ENCODE measurements at regions not wholly inside any gene's neighbourhood (a gene's known extent, or its start where the extent isn't known, plus 50 kb on each side); places are given as distances from the start of the nearest gene placed in this dataset.

GRCh38 chr15:94125698-94126097, 105.7 kb upstream of the MCTP2 start:
- no peak for TF ChIP-seq CTCF (conservative IDR thresholded peaks at IDR 0.05; ENCODE audit: low read length)
- H3K4me3 ChIP-seq (ENCODE audit: low read length) = no peak overlapping the region
- DNase-seq (ENCODE audit: low read depth) = no peak

GRCh38 chr15:94125156-94125555, 106.2 kb upstream of the MCTP2 start:
- H3K4me3 ChIP-seq (ENCODE audit: low read length) = no peak overlapping the region
- no peak for TF ChIP-seq CTCF (conservative IDR thresholded peaks at IDR 0.05; ENCODE audit: low read length)
- DNase-seq (ENCODE audit: low read depth) = peak; percentile 17

GRCh38 chr15:94122516-94122915, 108.8 kb upstream of the MCTP2 start:
- no peak overlapping the region for H3K4me3 ChIP-seq (ENCODE audit: low read length)
- DNase-seq (ENCODE audit: low read depth) = no peak
- no peak for TF ChIP-seq CTCF (conservative IDR thresholded peaks at IDR 0.05; ENCODE audit: low read length)

GRCh38 chr15:94119923-94120775, 111.2 kb upstream of the MCTP2 start:
- DNase-seq (ENCODE audit: low read depth) = peak; percentile 86
- peak; percentile 100 for TF ChIP-seq CTCF (conservative IDR thresholded peaks at IDR 0.05; ENCODE audit: low read length)
- no peak overlapping the region for H3K4me3 ChIP-seq (ENCODE audit: low read length)

- no peak for DNase-seq (ENCODE audit: low read depth)
- no peak for TF ChIP-seq CTCF (conservative IDR thresholded peaks at IDR 0.05; ENCODE audit: low read length)
- H3K4me3 ChIP-seq (ENCODE audit: low read length) = no peak overlapping the region
Measured at GRCh38 chr15:94119298-94119811, 112.0 kb upstream of the MCTP2 start.

- DNase-seq (ENCODE audit: low read depth) = no peak
- TF ChIP-seq CTCF (conservative IDR thresholded peaks at IDR 0.05; ENCODE audit: low read length) = no peak
- H3K4me3 ChIP-seq (ENCODE audit: low read length) = no peak overlapping the region
Measured at GRCh38 chr15:94110476-94111130, 120.8 kb upstream of the MCTP2 start.
